ENCODE measurements at regions not wholly inside any gene's neighbourhood (a gene's known extent, or its start where the extent isn't known, plus 50 kb on each side); places are given as distances from the start of the nearest gene placed in this dataset.

DNA sequence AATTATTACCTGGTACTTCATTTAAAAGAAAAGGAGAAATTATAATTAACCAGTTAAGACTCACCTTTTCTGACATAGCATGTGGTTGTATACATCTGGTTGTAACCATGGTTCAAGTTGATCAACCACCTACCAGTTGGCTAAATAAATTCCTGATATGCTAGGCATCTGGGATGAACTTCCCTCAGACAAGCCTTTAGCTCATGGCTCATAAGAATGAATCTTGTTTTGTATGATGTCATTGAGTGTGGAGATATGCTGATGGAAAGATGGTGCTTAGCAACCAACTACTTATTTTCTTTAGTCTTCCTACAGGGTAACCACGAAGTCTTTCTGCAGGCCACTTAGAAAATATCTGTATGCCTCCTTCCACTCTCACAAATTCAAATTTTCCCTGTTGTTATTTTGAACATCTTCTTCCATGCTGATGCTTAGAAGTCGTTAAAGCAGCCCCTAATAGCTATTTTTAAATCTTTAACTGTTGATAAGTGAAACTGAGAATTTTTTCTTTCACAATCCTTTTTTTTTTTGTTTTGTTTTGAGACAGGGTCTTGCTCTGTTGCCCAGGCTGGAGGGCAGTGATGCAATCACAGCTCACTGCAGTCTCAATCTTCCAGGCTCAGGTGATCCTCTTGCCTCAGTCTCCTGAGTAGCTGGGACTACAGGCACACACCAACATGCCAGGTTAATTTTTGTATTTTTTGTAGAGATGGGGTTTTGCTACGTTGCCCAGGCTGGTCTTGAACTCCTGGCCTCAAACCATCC, 51.9 kb upstream of the PTHLH start:
- H3K27ac ChIP-seq (ENCODE audit: insufficient read length, low read depth, low read length), result no peak overlapping the region
- peaks cover 2% of the 10 kb centered on the region; the same call in 1 of the 2 replicates for H3K4me1 ChIP-seq (ENCODE audit: insufficient read depth, low read length)
- no peak overlapping the region for H3K9ac ChIP-seq (ENCODE audit: extremely low read depth, insufficient read length, low read length)
- no peaks in the 10 kb centered on the region for H3K9me3 Mint-ChIP-seq
- H4K5ac ChIP-seq (ENCODE audit: insufficient read length, low read depth, low read length), result no peak overlapping the region
- no peak overlapping the region for H3K4ac ChIP-seq (ENCODE audit: low read depth, low read length)
- H3K9me3 ChIP-seq (ENCODE audit: control insufficient read depth, low read depth, low read length), result no peaks in the 10 kb centered on the region
- H2AK5ac ChIP-seq (ENCODE audit: insufficient read length, low read length), result no peak overlapping the region
- no peak overlapping the region for H4K91ac ChIP-seq (ENCODE audit: insufficient read length, low read depth, low read length)
- H3K23me2 ChIP-seq (ENCODE audit: insufficient read length, low read depth, low read length, poor library complexity, severe bottlenecking), result no peaks in the 10 kb centered on the region
- H2BK5ac ChIP-seq (ENCODE audit: insufficient read length, low read length), result no peak overlapping the region
- no peak overlapping the region for H3T11ph ChIP-seq (ENCODE audit: low read length)
- TF ChIP-seq, protein P1, sequence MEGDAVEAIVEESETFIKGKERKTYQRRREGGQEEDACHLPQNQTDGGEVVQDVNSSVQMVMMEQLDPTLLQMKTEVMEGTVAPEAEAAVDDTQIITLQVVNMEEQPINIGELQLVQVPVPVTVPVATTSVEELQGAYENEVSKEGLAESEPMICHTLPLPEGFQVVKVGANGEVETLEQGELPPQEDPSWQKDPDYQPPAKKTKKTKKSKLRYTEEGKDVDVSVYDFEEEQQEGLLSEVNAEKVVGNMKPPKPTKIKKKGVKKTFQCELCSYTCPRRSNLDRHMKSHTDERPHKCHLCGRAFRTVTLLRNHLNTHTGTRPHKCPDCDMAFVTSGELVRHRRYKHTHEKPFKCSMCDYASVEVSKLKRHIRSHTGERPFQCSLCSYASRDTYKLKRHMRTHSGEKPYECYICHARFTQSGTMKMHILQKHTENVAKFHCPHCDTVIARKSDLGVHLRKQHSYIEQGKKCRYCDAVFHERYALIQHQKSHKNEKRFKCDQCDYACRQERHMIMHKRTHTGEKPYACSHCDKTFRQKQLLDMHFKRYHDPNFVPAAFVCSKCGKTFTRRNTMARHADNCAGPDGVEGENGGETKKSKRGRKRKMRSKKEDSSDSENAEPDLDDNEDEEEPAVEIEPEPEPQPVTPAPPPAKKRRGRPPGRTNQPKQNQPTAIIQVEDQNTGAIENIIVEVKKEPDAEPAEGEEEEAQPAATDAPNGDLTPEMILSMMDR (conservative IDR thresholded peaks at IDR 0.05), result no peak
- no peak overlapping the region for H2BK20ac ChIP-seq (ENCODE audit: low read depth, low read length, poor library complexity, severe bottlenecking)
- no peak overlapping the region for H3K23ac ChIP-seq (ENCODE audit: insufficient read length, low read depth, low read length)
- H3K27me3 ChIP-seq (ENCODE audit: insufficient read depth, low read length), result no peaks in the 10 kb centered on the region; the same call in 1 of the 2 replicates
- no peak overlapping the region for H3K18ac ChIP-seq (ENCODE audit: insufficient read length, low read depth, low read length)
- H3K79me2 ChIP-seq (ENCODE audit: insufficient read depth, low read length), result no peaks in the 10 kb centered on the region
- no peak overlapping the region for H3K56ac ChIP-seq (ENCODE audit: insufficient read length, low read depth, low read length)
- H3K4me2 ChIP-seq (ENCODE audit: insufficient read depth, insufficient read length, low read length), result no peak overlapping the region
- H3K36me3 Mint-ChIP-seq (ENCODE audit: insufficient read depth in 1 of 3, low read depth in 3 of 3), result no peaks in the 10 kb centered on the region; a peak in 1 of 7 replicates
- H2BK12ac ChIP-seq (ENCODE audit: insufficient read length, low read depth, low read length), result no peak overlapping the region
- H2BK120ac ChIP-seq (ENCODE audit: low read depth, low read length, poor library complexity, severe bottlenecking), result no peak overlapping the region
- no peak overlapping the region for H2BK15ac ChIP-seq (ENCODE audit: low read depth, low read length)
- H4K8ac ChIP-seq (replicated peaks; ENCODE audit: insufficient read length, low read depth, low read length), result no peak overlapping the region
- H2AFZ ChIP-seq (ENCODE audit: low read length), result no peak overlapping the region
- H4K20me1 ChIP-seq (ENCODE audit: control insufficient read depth, insufficient read depth, insufficient read length), result no peaks in the 10 kb centered on the region
- H3K27ac Mint-ChIP-seq, result no peak overlapping the region; a peak in 1 of 7 replicates
- H3K4me3 Mint-ChIP-seq, result no peak overlapping the region
- no peak overlapping the region for H3K14ac ChIP-seq (ENCODE audit: insufficient read depth, low read length)
- no peaks in the 10 kb centered on the region for H3K79me1 ChIP-seq (ENCODE audit: insufficient read depth, low read depth, low read length, poor library complexity, severe bottlenecking)
- no peaks in the 10 kb centered on the region for H3K4me1 Mint-ChIP-seq
- whole genome bisulfite sequencing (ENCODE audit: extremely low coverage, insufficient read length, low lambda C conversion rate), result no CpG with 5 or more reads among the region's 3 CpGs
- no peaks in the 10 kb centered on the region; the same call in 1 of the 2 replicates for H3K27me3 Mint-ChIP-seq (ENCODE audit: low read depth)
- DNase-seq, result no peak

All from H9 (cell line).